OCI-LY3 (cell line): ENCODE measurements at regions not wholly inside any gene's neighbourhood (a gene's known extent, or its start where the extent isn't known, plus 50 kb on each side); places are given as distances from the start of the nearest gene placed in this dataset.

Experiments
- EZH2phosphoT487 ChIP-seq: fragments of 200-600 bp; shearing (Covaris generic); IDR thresholded peaks from 2 replicates; pipeline ENCODE4 v1.6.1; 2018; ENCODE audit warnings: antibody characterized with exemption, mixed run types, low read depth
- TF ChIP-seq, protein P1 (sequence below): fragments of 200-600, 300-600 bp; sonication (generic); IDR thresholded peaks from 2 replicates; pipeline ENCODE4 v1.5.1; 2014; ENCODE audit warnings: antibody characterized with exemption, low read length, low read depth

- TF ChIP-seq, protein P1, sequence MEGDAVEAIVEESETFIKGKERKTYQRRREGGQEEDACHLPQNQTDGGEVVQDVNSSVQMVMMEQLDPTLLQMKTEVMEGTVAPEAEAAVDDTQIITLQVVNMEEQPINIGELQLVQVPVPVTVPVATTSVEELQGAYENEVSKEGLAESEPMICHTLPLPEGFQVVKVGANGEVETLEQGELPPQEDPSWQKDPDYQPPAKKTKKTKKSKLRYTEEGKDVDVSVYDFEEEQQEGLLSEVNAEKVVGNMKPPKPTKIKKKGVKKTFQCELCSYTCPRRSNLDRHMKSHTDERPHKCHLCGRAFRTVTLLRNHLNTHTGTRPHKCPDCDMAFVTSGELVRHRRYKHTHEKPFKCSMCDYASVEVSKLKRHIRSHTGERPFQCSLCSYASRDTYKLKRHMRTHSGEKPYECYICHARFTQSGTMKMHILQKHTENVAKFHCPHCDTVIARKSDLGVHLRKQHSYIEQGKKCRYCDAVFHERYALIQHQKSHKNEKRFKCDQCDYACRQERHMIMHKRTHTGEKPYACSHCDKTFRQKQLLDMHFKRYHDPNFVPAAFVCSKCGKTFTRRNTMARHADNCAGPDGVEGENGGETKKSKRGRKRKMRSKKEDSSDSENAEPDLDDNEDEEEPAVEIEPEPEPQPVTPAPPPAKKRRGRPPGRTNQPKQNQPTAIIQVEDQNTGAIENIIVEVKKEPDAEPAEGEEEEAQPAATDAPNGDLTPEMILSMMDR = no peak
- no peak for TF ChIP-seq EZH2phosphoT487
These were observed 433.6 kb upstream of the ZP4 start for GRCh38 chr1:238324211-238324864.
